SU-DHL-6 (cell line): ENCODE measurements at regions not wholly inside any gene's neighbourhood (a gene's known extent, or its start where the extent isn't known, plus 50 kb on each side); places are given as distances from the start of the nearest gene placed in this dataset.

Experiments used
- EZH2phosphoT487 ChIP-seq: fragments of 200-600 bp; sonication (generic), shearing (Covaris generic); conservative IDR thresholded peaks from 2 replicates; pipeline ENCODE4 v1.6.1; 2018; ENCODE audit warnings: mild to moderate bottlenecking, antibody characterized with exemption, low read length, moderate library complexity, mixed read lengths
- TF ChIP-seq, protein P1 (sequence below): fragments of 200-600 bp; sonication (generic); IDR thresholded peaks from one replicate; pipeline ENCODE4 v1.5.1; 2017; ENCODE audit warnings: antibody characterized with exemption, mild to moderate bottlenecking, low read length, moderate library complexity; ENCODE audit not compliant: insufficient read depth, poor library complexity, severe bottlenecking

DNA sequence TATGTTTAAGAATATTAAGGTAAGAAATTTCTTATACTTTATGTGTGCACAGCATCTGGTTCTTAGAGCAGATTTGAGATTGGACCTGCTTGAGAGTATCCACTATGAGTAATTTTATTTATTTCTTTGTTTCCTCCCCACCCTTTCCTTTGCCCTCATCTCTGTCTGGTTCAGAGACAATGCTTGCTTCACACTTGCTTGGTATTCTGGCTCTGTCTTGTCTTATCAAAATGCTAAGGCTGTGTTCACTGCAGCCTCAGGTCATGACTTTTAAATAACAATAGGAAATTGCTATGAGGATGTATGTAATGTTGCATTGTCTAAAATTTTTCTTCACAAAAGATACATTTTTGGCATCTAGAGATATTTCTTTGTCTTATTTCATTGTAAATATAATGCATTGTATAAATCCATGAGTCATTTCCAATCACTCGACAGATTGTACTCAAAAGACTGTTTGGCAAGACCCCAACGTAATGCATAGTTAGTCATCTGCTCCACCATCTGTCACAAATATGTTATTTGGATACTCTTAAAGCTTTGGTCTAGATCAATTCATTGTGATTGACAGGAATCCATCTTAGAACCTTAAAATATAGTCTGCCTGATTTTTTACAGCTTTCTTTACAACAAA is 395.7 kb downstream of the AASDHPPT start:
- TF ChIP-seq, protein P1, sequence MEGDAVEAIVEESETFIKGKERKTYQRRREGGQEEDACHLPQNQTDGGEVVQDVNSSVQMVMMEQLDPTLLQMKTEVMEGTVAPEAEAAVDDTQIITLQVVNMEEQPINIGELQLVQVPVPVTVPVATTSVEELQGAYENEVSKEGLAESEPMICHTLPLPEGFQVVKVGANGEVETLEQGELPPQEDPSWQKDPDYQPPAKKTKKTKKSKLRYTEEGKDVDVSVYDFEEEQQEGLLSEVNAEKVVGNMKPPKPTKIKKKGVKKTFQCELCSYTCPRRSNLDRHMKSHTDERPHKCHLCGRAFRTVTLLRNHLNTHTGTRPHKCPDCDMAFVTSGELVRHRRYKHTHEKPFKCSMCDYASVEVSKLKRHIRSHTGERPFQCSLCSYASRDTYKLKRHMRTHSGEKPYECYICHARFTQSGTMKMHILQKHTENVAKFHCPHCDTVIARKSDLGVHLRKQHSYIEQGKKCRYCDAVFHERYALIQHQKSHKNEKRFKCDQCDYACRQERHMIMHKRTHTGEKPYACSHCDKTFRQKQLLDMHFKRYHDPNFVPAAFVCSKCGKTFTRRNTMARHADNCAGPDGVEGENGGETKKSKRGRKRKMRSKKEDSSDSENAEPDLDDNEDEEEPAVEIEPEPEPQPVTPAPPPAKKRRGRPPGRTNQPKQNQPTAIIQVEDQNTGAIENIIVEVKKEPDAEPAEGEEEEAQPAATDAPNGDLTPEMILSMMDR, result no peak
- TF ChIP-seq EZH2phosphoT487, result no peak
